ELR (cell line): ENCODE measurements at regions not wholly inside any gene's neighbourhood (a gene's known extent, or its start where the extent isn't known, plus 50 kb on each side); places are given as distances from the start of the nearest gene placed in this dataset.
"Not testable (repeated sequence)": the region's sequence is repeated elsewhere in the genome, so short reads cannot be mapped to it uniquely, and the experiment has no call there.

Experiments
- DNase-seq: peaks from one replicate; pipeline ENCODE4 v3.0.0-alpha.2; 2015; ENCODE audit warnings: low read depth

DNA sequence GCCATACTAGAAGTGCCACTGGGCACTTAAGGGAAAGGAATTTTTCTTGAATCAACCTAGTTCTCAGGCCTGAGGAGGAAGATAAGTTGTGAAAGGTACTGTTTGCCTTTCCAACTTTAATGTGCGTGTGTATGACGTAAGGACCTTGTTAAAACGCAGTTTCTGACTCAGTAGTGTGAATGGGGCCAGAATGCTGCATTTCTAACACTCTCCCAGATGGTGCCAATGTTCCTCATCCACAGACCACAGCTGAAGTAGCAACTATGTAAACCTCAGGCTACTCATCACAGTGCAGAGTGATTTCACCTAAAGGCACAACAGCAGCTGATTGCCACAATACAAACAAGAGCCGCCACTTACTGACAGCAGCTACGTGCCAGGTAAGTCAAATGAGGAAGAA, 103.6 kb downstream of the OTOL1 start:
- peak; percentile 40 for DNase-seq

DNA sequence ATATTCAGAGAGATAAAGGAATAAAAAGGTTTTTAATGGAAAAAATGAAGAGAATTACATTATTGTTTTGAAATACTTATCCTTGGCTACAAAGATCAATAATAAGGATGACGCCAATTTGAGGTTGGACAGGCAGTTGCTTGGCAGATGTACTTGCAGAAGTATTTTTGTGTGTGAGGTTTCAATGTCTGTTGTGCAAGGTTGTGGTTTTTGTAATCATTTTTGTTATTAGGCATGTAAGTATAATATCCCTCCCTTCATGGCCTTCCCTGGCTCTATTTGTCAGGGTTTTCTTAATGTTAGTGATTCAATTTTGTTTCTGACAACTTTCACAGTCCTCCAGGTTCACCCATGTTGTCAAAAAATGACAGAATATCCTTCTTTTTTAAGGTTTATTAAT, 105.9 kb downstream of the OTOL1 start:
- no peak for DNase-seq

DNA sequence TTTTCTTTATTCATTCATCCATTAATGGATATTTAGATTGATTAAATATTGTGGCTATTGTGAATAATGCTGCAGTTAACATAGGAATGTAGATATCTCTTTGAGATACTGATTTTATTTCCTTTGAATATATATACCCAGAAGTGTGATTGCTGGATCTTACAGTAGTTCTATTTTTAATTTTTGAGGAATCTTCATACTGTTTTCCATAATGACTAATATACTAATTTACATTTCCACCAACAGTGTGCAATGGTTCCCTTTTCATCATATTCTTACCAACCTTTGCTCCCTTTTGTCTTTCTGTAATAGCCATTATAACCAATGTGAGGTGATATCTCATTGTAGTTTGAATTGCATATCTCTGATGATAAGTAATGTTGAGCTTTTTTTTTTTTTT, 106.3 kb downstream of the OTOL1 start:
- DNase-seq = no peak

DNA sequence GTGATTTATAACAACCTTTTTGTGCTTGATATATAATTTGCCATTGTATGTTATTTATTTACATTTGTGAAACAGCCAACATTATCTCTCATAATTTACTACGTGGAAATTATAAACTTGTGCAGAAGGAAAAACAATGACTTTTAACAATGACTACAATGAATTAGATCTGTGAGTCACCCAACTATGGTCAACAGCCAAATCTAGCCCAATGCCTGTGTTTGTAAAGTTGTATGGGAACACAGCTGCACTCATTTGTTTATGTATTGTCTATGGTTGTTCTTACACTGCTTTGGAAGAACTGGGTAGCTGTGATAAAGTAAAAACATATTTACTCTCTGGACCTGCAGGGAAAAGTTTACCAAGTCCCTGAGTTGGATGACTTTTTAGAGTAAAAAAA, 110.4 kb downstream of the OTOL1 start:
- DNase-seq = peak; percentile 4

DNA sequence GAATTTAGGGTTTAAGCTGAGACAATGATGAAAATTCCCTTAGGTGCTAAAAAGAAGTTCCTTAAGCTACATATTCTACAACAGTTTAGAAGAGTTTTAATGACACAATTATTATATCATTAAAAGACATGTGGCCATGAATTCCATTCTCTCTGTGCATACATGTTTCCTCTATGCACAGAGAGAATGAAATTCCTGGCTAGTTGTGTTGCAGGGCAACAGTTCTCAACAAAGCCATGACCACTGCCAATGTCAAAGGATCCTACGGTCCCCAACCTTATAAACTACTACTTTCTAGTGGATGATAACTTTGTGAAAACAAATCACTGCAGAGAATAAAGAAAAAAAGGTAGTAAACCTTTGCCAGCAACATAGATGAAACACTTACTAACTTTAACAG, 122.7 kb downstream of the OTOL1 start:
- no peak for DNase-seq

DNA sequence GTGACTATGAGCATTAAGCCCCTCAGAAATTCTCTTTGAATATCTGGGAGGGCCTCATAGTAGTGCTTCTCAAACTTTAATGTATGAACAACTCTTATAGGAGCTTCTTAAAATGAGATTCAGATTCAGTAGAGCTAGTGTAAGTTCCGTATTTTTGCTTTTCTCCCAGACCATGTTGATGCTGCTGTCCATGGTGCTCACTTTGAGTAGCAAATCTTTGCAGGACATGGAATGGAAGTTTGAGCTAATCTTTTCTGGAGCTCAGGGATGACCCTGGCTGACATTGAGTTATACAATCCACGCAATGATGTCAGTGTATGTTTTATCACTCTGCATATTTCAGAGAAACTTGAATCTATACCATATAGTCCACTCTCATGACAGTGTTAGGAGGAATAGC, 134.2 kb downstream of the OTOL1 start:
- DNase-seq = peak; percentile 31

DNA sequence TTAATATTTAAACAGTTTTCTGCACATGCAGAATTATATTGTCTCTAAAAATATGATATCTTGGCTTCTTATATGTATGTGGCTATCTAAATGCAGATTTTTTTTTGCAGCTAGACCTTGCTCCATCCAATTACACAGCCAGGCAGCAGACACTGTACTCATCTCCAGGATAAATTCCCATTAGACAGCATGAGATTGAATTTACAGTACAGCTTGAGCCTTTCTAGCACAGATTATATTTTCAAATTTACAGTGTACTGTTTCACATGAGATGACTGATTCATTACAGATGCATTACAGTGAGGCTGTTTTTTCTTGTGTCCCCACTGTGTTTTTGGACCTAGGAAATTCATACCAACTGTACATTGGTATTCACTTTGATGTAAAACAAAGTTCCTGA, 134.9 kb downstream of the OTOL1 start:
- DNase-seq = no peak

DNA sequence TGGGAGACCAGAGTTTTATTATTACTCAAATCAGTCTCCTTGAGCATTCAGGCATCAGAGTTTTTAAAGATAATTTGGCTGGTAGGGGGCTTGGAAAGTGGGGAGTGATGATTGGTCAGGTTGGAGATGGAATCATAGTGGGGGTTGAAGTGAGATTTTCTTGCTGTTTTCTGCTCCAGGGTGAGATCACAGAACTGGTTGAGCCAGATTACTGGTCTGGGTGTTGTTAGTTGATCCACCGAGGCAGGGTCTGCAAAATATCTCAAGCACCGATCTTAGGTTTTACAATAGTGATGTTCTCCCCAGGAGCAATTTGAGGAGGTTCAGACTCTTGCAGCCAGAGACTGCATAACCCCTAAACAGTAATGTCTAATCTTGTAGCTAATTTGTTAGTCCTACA, 141.0 kb downstream of the OTOL1 start:
- DNase-seq = no peak

DNA sequence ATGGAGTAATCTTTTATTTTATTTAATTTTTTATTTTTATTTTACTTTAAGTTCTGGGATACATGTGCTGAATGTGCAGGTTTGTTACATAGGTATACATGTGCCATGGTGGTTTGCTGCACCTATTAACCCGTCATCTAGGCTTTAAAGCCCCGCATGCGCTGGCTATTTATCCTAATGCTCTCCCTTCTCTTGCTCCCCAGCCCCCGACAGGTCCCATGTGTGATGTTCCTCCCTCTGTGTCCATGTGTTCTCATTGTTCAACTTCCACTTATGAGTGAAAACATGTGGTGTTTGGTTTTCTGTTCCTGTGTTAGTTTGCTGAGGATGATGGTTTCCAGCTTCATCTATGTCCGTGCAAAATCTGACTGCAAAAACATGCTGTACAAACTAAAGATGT, 142.5 kb downstream of the OTOL1 start:
- not testable (repeated sequence) for DNase-seq

DNA sequence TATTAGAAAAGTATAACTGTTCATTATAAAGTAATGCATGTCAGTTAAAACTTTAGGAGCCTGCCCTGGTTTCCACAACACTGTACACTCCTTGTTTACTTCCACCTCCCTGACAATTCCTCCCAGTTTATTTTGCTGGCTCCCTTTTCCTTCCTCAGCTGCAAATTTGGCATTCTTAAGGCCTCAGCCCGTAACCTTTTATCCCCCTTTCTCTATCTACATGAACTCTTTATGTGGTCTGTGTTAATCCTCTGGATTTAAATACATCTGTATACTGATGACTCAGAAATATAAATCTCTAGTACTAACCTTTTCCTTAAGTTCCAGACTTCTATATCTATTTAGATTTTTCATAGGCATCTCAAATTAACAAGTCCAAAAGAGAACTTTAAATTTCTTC, 143.6 kb downstream of the OTOL1 start:
- DNase-seq = no peak

DNA sequence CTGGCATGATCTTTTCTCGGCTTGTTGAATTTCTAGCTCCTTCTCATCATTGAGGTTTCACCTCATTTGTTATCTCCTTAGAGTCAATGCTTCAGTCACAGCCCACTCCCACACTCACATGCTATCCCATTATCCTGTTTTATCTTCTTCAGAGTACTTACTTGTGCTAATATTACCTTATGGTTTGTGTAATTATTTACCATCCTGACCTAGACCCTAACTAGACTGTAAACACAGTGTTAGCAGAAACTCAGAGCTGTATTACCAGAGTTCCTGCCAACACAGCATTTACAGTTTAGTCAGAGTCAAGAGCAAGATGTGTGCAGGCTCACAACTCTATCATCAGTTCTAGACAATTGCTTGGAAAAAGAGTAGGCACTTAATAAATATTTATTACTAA, 144.7 kb downstream of the OTOL1 start:
- DNase-seq = no peak

DNA sequence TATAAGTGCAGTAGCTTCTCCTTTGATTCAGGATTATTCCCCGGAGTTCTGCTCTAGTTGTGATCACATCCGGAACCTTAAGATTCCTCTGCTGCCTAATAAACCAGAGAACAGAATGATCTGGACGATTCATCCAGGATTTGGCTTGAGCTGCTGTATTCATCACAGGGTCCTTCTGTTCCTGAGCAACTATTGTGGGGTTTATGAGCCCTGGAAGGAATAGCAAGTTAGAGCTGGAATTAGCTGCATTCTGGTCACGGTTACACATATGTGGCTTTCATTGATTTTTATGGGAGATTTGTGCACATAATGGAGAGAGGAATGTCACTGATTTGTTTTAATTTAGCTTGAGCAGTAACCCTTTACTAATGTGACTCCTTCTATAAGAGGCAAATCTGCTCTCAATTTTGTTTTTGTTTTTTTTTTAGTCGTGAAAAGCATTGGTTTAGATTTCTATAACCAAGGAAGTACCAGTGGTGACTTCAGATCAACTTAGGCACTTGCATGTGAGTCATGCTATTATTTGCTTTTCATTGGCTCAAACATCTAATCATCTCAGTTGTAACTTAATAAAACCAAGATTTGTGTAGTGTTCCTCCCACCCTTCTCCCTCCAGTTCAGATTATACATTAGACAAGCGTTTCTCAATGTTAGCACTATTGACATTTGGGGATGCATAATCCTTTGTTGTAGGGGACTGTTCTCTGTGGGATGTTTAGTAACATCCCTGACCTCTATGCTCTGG, 148.5 kb downstream of the OTOL1 start:
- no peak for DNase-seq

DNA sequence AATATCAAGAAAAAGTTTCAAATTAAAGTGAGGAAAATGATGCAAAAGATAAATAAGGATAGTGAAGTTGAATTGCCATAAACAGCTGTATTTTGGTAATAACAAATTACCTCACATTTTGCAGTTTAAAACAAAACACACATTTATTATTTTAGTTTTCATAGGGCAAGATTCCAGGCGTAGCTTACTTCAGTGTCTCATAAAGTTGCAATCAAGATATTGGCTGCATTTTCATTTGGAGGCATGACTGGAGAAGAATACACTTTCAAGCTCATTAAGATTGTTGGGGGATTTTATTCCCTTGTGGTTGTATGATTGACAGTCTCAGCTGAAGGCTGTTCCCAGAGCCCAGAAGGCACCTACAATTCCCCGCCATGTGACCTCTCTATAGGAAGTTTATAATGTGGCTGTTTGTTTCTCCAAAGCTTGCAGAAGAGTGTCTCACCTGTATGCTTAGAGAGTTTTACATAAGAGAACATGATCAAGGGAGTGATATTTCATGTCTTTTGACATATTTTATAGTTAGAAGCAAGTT, 151.4 kb downstream of the OTOL1 start:
- no peak for DNase-seq

DNA sequence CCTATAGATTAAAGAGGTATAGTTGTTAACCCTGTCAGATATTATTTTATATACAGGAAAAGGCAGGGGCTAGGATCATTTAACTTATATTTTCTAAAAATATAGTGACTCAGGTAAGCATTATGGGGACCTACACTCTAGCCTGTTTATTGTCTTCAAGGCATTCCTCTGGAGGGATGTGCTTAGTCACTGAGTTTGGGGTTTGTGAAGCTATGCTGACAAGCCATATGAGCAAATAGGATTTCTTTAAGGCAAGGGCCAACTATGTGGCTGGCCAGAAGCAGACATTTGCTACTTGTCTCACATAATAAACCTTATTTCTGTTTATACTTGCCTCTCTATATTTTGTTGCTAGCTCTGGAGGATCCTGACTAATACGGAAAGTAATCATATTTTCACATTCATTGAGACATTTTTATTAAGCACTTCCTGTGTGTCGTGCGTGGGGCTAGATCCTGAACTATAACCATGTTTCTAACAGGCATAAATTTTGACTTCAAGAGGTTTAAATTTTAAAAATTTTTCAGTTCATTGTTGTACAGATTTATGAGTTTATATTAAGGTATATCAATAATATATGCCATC, 153.4 kb downstream of the OTOL1 start:
- DNase-seq = peak; percentile 51

DNA sequence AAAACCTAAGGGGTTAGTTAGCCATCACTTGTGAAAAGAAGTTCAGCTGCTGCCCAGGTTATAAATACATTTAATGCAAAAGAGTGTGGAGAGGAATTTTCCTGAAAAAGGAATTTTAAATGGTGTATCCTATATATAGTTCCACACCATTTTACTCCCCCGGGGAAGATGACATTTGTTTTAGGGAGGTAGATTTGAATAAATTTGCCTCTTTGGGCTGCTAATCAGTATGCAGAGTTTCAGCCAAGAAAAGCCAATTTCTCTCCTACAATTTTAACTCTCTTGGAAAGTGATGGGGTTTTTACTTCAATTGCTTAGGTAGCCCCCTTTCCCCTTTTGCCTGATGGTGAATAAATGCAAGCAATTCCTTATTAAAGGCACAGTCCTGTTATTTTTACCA, 161.2 kb downstream of the OTOL1 start:
- DNase-seq = no peak

DNA sequence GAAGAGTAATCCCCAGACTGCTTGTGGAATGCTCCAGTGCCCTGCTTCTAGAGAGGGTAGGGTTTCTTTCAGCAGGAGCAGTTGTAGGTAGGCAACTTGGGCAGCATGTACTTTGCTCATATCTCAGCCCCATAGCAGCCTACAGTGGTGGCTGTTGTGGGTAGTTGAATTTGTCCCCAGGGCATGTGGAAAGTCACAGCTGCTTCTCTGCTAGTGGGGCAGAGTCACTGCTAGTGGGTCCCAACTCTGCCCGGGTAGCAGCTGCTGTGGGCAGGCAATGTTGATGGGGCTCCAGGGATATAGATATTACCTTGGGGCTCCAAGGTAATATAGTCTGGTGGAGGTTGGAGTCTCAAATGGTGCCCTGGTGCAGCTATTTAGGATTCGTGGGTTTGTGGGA, 174.5 kb downstream of the OTOL1 start:
- DNase-seq = no peak

DNA sequence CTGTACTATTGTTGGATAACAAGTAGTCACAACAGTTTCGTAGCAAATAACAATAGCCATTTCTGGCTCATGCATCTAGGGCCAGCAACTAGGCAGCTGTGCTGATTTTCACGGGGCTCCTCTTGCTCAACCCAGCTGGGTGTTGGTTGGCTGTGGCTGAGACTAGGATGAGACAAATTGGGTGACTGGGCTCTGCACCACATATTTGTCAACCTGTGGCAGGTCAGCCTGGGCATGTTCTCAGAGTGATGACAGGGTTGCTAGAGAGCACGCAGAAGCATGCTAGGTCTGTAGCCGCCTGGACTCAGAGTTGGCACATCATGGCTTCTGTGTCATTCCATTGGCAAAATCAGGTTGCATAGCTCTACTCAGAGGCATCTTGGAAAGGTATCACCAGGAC, 175.9 kb downstream of the OTOL1 start:
- no peak for DNase-seq

DNA sequence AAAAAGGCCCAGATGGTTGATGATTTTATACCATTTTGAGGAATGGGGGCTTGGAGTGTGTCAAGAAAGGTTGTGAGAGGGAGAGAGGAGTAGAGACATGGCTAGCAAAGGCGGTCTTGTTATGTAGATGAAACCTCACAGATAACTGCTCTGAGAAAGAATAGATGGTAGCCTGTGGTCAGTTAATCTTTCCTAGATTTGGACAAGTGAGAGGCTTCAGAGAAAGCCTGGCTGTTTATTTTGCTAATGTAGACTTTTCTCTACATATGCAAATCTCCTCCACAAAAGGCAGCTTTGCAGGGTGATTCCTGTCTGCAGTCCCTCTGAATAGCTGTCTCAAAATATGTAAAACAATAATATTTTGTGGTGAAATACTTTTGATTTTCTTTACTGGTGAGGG, 177.3 kb downstream of the OTOL1 start:
- DNase-seq = no peak

DNA sequence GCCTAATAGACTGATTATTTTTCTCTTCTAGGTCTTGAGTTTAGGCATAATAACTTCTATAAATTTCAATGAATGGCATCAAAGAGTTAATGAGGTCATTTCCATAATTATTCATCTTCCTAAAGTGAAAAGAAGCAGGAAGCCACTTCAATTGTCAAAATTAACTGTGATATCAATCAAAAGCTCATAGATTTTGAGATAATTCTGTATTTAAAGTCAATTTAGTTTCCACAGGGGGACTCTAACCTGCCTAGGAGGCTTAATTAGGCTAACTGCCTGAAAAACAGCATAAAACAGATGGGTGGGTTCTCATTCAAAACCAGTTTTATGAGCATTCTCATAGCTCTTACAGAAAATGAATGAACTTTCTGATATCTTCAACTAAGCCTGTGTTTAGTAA, 177.8 kb downstream of the OTOL1 start:
- DNase-seq = no peak

DNA sequence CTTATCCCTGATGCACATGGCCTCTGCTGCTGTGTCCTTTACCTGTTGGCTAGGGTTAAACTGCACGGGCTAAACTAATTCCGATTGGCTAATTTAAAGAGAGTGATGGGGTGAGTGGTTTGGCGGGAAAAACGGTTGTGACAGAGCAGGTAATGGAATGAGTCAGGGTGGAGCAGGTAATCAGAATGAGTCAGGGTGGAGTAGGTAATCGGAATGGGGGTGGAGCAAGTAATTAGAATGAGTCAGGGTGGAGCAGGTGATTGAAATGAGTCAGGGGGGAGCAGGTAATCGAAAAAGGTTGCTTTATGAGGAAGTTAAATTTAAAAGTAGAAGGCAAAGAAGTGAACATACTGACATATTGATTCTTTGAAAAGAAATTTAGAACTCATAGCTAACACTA, 185.2 kb downstream of the OTOL1 start:
- not testable (repeated sequence) for DNase-seq

DNA sequence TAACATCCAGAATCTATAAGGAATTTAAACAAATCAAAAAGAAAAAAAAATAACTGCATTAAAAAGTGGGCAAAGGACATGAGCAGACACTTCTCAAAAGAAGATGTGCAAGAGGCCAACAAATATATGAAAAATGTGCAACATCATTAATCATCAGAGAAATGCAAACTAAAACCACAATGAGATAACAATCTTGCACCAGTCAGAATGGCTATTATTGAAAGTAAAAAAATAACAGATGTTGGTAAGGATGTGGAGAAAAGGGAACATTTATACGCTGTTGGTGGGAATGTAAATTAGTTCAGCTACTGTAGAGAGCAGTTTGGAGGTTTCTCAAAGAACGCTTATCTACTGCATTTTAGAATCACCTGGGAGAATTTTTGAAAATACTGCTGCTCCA, 186.1 kb downstream of the OTOL1 start:
- peak; percentile 63 for DNase-seq

DNA sequence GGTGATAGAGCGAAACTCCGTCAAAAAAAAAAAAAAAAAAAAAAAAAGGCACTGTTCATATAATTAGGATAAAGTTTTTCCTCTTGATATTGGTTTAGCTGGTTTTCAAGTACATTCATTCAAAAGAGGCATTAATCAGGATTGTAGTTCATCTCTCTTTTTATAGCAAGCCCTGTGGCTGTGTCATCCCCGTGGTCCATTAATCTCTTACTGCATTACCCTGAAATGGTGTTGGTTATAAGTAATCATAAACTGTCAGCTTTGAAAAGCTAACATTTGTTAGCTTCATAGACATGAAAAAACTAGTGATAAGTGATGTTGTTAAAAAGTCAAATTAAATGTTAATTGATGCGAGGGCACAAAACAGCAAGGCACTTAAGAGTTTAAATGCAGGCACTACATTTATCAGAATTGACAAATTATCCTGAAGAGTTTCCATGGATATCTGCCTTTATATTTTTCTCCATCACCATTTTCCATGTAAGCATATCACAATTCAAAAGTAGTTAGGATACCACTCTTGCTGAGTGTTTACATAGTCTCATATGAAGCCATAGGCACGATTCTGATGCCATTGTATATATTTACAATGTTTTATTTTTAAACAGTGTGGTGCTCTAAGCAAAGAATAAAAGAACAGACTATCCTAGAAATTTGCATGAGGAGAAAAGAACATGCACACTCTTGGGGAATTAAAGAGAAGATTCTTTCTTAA, 193.1 kb downstream of the OTOL1 start:
- no peak for DNase-seq

DNA sequence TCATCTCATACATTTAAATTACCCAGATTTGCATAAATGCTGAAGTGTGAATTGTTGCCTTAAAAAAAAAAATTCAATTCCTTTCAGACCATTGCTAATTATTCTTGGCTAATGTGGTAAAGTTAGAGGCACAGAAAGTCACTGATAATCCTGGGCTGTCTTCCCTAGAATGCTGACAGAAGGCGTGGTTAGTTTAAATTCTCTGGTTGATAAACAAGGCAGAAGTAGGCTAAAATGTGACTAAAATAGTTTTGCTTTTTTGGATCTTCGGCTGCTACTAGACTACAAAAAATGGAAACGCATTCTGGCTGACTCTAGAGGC, 193.7 kb downstream of the OTOL1 start:
- DNase-seq = no peak
